ENCODE measurements at regions not wholly inside any gene's neighbourhood (a gene's known extent, or its start where the extent isn't known, plus 50 kb on each side); places are given as distances from the start of the nearest gene placed in this dataset.
A peak's percentile ranks its signal among the peaks of the same experiment; 100 is the strongest.

- H3K27ac Mint-ChIP-seq: no peak overlapping the region
- no peak overlapping the region for H3K4me3 Mint-ChIP-seq
- no peaks in the 10 kb centered on the region for H3K36me3 Mint-ChIP-seq
These were observed 379.0 kb upstream of the IL12A start for GRCh38 chr3:159609625-159610024.

GRCh38 chr3:159616234-159616825 lies 372.3 kb upstream of the IL12A start:
- H3K36me3 Mint-ChIP-seq: no peaks in the 10 kb centered on the region
- TF ChIP-seq CTCF (conservative IDR thresholded peaks at IDR 0.05): peak; percentile 59
- H3K4me3 Mint-ChIP-seq: no peak overlapping the region
- peaks cover 12% of the 10 kb centered on the region for H3K4me1 Mint-ChIP-seq (ENCODE audit: unreplicated experiment)
- H3K27me3 Mint-ChIP-seq: no peaks in the 10 kb centered on the region
- no peak for DNase-seq (ENCODE audit: extremely low spot score, unreplicated experiment)
- no peaks in the 10 kb centered on the region for H3K9me3 Mint-ChIP-seq
- no peak overlapping the region for H3K27ac Mint-ChIP-seq

More at GRCh38 chr3:159609625-159610024, 379.0 kb upstream of the IL12A start:
- Mint-ChIP-seq H3K27me3 (peaks cover 8% of the 10 kb centered on the region), H3K9me3 (no peaks in the 10 kb centered on the region), H3K4me1 (ENCODE audit: unreplicated experiment) (no peaks in the 10 kb centered on the region)
- no peak for DNase-seq (ENCODE audit: extremely low spot score, unreplicated experiment)
- TF ChIP-seq CTCF (conservative IDR thresholded peaks at IDR 0.05): no peak

GRCh38 chr3:159619341-159619885 lies 369.2 kb upstream of the IL12A start:
- no peaks in the 10 kb centered on the region for H3K27me3 Mint-ChIP-seq
- H3K9me3 Mint-ChIP-seq: no peaks in the 10 kb centered on the region
- H3K4me3 Mint-ChIP-seq: no peak overlapping the region
- no peak for TF ChIP-seq CTCF (conservative IDR thresholded peaks at IDR 0.05)
- DNase-seq (ENCODE audit: extremely low spot score, unreplicated experiment): no peak
- no peaks in the 10 kb centered on the region for H3K36me3 Mint-ChIP-seq
- no peak overlapping the region for H3K27ac Mint-ChIP-seq
- H3K4me1 Mint-ChIP-seq (ENCODE audit: unreplicated experiment): peaks cover 18% of the 10 kb centered on the region

- no peak overlapping the region for H3K4me3 Mint-ChIP-seq
- no peaks in the 10 kb centered on the region for H3K9me3 Mint-ChIP-seq
- no peaks in the 10 kb centered on the region for H3K27me3 Mint-ChIP-seq
- H3K36me3 Mint-ChIP-seq: no peaks in the 10 kb centered on the region
- H3K4me1 Mint-ChIP-seq (ENCODE audit: unreplicated experiment): peaks cover 18% of the 10 kb centered on the region
- DNase-seq (ENCODE audit: extremely low spot score, unreplicated experiment): no peak
- H3K27ac Mint-ChIP-seq: no peak overlapping the region
- TF ChIP-seq CTCF (conservative IDR thresholded peaks at IDR 0.05): no peak
These were observed 368.4 kb upstream of the IL12A start for GRCh38 chr3:159620281-159620680.

GRCh38 chr3:159620873-159621272 lies 367.8 kb upstream of the IL12A start:
- Mint-ChIP-seq H3K4me3 (no peak overlapping the region), H3K36me3 (no peaks in the 10 kb centered on the region), H3K9me3 (no peaks in the 10 kb centered on the region), H3K27me3 (peaks cover 4% of the 10 kb centered on the region), H3K27ac (no peak overlapping the region), H3K4me1 (ENCODE audit: unreplicated experiment) (peaks cover 18% of the 10 kb centered on the region)
- TF ChIP-seq CTCF (conservative IDR thresholded peaks at IDR 0.05): no peak
- DNase-seq (ENCODE audit: extremely low spot score, unreplicated experiment): no peak
